PFSK-1 (cell line): ENCODE measurements at regions not wholly inside any gene's neighbourhood (a gene's known extent, or its start where the extent isn't known, plus 50 kb on each side); places are given as distances from the start of the nearest gene placed in this dataset.

Experiments
- POLR2AphosphoS5 ChIP-seq: IDR thresholded peaks from 2 replicates; pipeline ENCODE4 v1.6.1; 2012; ENCODE audit warnings: low read depth, mild to moderate bottlenecking, control low read depth, low read length, moderate library complexity
- TF ChIP-seq, protein P1 (sequence below), 2 experiments: IDR thresholded peaks; 2 replicates each; pipeline versions ENCODE4 v1.6.1 to v1.8.0; 2011 to 2012; ENCODE audit warnings: low read depth in 2 of 2, low read length in 2 of 2, control low read depth in 1 of 2, inconsistent platforms in 1 of 2, mild to moderate bottlenecking in 1 of 2, moderate library complexity in 1 of 2; ENCODE audit not compliant: insufficient read depth in 1 of 2

DNA sequence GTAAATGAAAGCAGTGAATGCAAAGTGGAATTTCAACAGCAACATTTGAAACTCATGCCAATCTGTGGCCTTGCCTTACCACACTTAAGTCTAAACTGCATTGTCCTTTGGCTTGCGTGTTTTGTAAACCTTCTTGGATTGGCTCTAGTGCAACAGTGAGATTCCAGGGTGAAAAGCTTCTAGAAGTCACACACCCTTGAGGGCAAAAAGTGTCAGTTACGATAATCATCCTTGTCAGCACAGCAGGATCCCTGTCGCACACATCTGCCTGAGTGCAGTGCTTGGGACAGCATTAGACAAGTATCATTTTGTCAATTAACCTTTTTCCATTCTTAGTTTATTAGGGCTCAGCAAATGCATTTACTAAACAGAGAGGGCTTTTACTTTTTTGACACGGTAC is 243.4 kb upstream of the PTBP2 start:
- TF ChIP-seq, protein P1, sequence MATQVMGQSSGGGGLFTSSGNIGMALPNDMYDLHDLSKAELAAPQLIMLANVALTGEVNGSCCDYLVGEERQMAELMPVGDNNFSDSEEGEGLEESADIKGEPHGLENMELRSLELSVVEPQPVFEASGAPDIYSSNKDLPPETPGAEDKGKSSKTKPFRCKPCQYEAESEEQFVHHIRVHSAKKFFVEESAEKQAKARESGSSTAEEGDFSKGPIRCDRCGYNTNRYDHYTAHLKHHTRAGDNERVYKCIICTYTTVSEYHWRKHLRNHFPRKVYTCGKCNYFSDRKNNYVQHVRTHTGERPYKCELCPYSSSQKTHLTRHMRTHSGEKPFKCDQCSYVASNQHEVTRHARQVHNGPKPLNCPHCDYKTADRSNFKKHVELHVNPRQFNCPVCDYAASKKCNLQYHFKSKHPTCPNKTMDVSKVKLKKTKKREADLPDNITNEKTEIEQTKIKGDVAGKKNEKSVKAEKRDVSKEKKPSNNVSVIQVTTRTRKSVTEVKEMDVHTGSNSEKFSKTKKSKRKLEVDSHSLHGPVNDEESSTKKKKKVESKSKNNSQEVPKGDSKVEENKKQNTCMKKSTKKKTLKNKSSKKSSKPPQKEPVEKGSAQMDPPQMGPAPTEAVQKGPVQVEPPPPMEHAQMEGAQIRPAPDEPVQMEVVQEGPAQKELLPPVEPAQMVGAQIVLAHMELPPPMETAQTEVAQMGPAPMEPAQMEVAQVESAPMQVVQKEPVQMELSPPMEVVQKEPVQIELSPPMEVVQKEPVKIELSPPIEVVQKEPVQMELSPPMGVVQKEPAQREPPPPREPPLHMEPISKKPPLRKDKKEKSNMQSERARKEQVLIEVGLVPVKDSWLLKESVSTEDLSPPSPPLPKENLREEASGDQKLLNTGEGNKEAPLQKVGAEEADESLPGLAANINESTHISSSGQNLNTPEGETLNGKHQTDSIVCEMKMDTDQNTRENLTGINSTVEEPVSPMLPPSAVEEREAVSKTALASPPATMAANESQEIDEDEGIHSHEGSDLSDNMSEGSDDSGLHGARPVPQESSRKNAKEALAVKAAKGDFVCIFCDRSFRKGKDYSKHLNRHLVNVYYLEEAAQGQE (IDR thresholded peaks at IDR 0.05; ENCODE audit: insufficient read depth in 1 of 2, low read depth in 2 of 2, low read length in 2 of 2): no peak
- TF ChIP-seq POLR2AphosphoS5: no peak
